HEK293T (cell line): ENCODE measurements at regions not wholly inside any gene's neighbourhood (a gene's known extent, or its start where the extent isn't known, plus 50 kb on each side); places are given as distances from the start of the nearest gene placed in this dataset.

ENCODE experiments used
- ARNT ChIP-seq: fragments of 450-650 bp; IDR thresholded peaks from 2 replicates; pipeline ENCODE4 v1.6.1; 2017; ENCODE audit warnings: mild to moderate bottlenecking
- BHLHE40 ChIP-seq: fragments of 450-650 bp; IDR thresholded peaks from 2 replicates; pipeline ENCODE4 v1.6.1; 2016; ENCODE audit warnings: mild to moderate bottlenecking, moderate library complexity, borderline replicate concordance
- ELF4 ChIP-seq: fragments of 450-650 bp; IDR thresholded peaks from 2 replicates; pipeline ENCODE4 v1.6.1; 2017; ENCODE audit warnings: antibody characterized with exemption
- FOXA1 ChIP-seq: fragments of 450-650 bp; IDR thresholded peaks from 2 replicates; pipeline ENCODE4 v1.6.1; 2016; ENCODE audit warnings: mild to moderate bottlenecking
- FOXK2 ChIP-seq: fragments of 450-650 bp; IDR thresholded peaks from 2 replicates; pipeline ENCODE4 v1.6.1; 2016; ENCODE audit warnings: mild to moderate bottlenecking
- FOXM1 ChIP-seq: fragments of 450-650 bp; IDR thresholded peaks from 2 replicates; pipeline ENCODE4 v1.6.1; 2017; ENCODE audit warnings: mild to moderate bottlenecking, borderline replicate concordance
- HDGF ChIP-seq: fragments of 450-650 bp; IDR thresholded peaks from 2 replicates; pipeline ENCODE4 v1.6.1; 2017; ENCODE audit warnings: antibody characterized with exemption, borderline replicate concordance
- LEF1 ChIP-seq: fragments of 450-650 bp; IDR thresholded peaks from 2 replicates; pipeline ENCODE4 v1.6.1; 2017; ENCODE audit warnings: mild to moderate bottlenecking, borderline replicate concordance
- SP1 ChIP-seq: fragments of 450-650 bp; IDR thresholded peaks from 2 replicates; pipeline ENCODE4 v1.6.1; 2017
- TARDBP ChIP-seq: fragments of 450-650 bp; IDR thresholded peaks from 2 replicates; pipeline ENCODE4 v1.6.1; 2016
- ZNF384 ChIP-seq: fragments of 450-650 bp; IDR thresholded peaks from 2 replicates; pipeline ENCODE4 v1.6.1; 2016
- TF ChIP-seq, protein P1 (sequence below): fragments of 450-650 bp; IDR thresholded peaks from 2 replicates; pipeline ENCODE4 v1.6.1; 2016

DNA sequence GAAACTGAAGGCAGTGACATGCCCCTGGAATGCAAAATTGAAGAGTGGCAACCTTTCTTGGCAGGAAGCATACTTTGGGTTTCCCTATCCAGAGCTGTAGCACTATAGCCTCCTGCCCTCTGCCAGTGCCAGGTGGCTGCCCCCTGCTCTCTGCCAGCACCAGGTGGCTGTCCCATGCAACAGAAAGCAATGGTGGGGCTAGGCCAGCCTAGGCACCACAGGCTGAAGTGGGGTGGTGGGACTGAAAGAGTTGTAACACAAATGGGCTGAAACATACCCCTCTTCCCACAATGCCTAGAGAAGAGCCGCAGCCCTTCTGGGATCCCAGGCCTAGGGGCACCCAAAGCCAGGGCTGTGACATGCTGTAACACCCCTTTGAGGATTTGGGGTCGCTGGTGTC lies 1739.3 kb upstream of the LRRTM1 start:
- TF ChIP-seq LEF1 (no peak), SP1 (no peak), ELF4 (no peak), FOXA1 (no peak), TARDBP (no peak), FOXM1 (no peak), HDGF (no peak), BHLHE40 (no peak), ARNT (no peak), ZNF384 (no peak), FOXK2 (no peak)
- TF ChIP-seq, protein P1, sequence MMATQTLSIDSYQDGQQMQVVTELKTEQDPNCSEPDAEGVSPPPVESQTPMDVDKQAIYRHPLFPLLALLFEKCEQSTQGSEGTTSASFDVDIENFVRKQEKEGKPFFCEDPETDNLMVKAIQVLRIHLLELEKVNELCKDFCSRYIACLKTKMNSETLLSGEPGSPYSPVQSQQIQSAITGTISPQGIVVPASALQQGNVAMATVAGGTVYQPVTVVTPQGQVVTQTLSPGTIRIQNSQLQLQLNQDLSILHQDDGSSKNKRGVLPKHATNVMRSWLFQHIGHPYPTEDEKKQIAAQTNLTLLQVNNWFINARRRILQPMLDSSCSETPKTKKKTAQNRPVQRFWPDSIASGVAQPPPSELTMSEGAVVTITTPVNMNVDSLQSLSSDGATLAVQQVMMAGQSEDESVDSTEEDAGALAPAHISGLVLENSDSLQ: no peak
